ENCODE measurements at regions not wholly inside any gene's neighbourhood (a gene's known extent, or its start where the extent isn't known, plus 50 kb on each side); places are given as distances from the start of the nearest gene placed in this dataset.
"Not testable (repeated sequence)": the region's sequence is repeated elsewhere in the genome, so short reads cannot be mapped to it uniquely, and the experiment has no call there.

DNA sequence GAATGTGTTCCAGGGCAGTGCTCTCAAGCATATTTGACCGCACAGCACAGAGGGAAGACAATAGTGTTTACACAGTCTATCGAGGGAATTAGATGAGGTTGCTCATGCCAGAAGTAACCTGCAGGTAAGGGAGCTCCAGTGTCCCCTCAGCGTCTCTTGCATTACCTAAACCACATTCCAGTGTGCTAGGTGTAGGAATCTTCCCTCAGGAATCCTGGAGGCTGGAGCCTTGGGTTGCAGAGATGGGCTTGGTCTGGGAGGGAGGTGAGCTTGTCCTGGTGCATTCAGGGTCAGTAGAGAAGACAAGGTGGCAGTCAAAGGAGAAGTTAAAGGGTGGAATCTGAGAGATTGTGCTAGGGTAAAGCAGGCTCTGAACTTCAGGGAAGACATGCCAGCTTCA lies 56.3 kb downstream of the SOX14 start:
- TF ChIP-seq POLR2A (IDR thresholded peaks at IDR 0.05; ENCODE audit: low read length) (no peak), GATA1 (IDR thresholded peaks at IDR 0.05; ENCODE audit: low read depth, low read length) (no peak)
- DNase-seq, result no peak

DNA sequence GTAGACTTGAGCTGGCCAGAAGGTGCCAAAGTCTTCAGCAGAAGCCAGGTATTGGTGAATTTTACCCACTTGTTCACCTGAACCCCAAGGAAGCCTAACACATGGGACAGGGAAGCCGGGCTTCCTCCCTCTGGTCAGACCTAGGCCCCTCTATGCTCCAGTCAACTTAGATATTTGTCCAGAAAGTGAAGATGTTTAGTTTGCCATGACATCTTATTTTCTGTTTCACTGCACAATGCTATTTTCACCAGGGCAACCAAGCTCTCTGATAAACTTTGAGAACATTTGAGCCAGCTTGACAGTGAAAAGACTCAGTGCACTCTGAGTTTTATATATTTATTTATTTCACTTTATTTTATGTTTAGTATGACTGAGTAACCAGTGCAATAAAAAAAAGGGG lies 71.0 kb downstream of the SOX14 start:
- TF ChIP-seq GATA1 (IDR thresholded peaks at IDR 0.05; ENCODE audit: low read depth, low read length) (no peak), POLR2A (IDR thresholded peaks at IDR 0.05; ENCODE audit: low read length) (no peak)
- no peak for DNase-seq

DNA sequence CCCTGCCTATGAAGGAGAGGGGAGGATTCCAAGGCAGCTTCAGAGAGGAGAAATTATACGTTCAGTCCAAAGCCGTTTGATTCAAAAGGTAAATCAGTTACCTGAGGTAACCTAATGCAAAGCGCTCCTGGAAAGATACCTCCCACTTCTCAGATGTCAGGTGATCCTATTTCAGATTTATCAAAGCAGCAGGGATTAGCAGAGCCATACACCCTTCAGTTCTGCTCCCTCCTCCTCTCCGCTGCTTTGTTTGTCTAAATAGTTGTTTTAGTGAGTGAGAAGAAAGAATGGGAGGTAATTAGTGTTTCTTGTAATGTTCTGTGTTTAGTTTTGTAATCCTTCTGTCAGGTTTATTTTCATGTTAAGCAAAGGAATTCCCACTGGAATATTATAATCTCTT lies 81.1 kb downstream of the SOX14 start:
- TF ChIP-seq GATA1 (IDR thresholded peaks at IDR 0.05; ENCODE audit: low read depth, low read length), result no peak
- TF ChIP-seq POLR2A (IDR thresholded peaks at IDR 0.05; ENCODE audit: low read length), result no peak
- DNase-seq, result no peak

DNA sequence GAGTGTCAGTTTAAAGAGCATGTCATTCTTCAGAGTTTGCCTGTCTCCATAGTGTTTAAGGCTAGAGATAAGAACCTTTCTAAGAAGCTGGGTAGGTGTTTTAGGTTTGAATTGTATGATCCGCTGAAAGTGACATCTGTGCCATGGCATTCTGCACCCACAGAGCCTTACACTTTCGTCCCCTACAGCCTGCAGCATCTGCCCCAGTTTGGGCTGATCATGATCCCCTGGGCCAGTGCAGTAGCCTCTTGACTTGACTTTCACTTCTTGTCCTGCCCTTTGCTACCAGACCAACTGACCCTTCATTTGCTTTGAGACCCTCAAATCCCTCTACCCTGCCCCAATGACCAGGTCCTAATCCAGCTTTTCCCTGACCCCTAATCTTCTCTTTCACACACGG lies 81.6 kb downstream of the SOX14 start:
- DNase-seq, result no peak
- TF ChIP-seq POLR2A (IDR thresholded peaks at IDR 0.05; ENCODE audit: low read length), result no peak
- no peak for TF ChIP-seq GATA1 (IDR thresholded peaks at IDR 0.05; ENCODE audit: low read depth, low read length)

DNA sequence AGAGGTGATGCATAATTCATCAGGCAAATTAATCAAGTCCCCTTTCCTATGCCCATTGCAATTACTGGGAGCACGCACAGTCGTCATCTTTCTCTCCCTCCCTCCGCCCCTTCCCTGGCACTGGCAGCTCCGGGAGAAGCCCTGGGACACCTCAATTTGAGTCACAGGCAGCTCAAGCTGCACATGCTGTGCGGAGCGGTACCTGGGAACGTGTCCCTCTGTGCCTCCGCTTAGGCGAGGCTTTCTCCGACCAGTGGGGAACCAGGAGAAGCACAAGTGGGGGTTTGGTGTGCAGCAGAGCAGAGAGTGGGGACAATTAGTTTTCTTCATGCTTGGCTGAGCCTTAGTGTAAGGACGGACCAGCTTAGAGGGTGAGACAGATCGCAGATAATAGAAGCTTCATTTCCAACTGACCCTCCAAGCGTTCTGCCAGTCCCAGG lies 88.3 kb downstream of the SOX14 start:
- DNase-seq, result no peak
- no peak for TF ChIP-seq GATA1 (IDR thresholded peaks at IDR 0.05; ENCODE audit: low read depth, low read length)

DNA sequence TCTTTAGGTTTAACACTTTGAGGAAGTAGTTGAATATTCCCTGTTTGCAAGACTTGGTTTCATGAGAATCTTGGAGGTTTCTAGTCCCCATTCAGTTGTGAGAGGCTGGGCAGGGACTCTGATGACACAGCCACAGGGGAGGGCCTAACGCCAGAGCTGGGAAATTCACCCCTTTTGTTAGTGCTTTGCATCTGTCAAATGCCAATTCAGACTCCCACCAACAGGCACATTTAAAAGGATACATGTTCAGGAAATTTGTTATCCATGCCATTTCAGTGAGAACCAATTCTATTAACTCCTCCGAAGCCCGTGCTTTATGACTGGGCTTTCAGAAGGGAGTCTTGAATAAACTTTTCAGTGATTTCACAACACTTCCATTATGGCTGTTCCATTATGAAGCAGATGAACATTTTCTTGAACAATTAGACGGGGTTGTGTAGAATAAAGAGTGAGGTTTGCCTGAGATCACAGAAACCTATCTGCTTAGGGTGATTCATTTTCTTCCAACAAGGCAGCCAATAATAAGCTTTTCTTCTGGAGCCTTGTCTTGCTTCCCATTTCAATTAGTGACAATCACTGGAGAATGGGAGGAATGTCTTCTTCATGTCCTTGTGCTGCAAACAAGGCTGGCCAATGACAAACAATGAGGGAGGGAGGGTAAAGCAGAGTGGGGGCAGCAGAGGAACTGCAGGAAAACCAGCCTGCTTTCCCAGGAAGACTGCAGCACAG lies 90.6 kb downstream of the SOX14 start:
- no peak for DNase-seq
- TF ChIP-seq POLR2A (IDR thresholded peaks at IDR 0.05; ENCODE audit: low read length), result no peak
- no peak for TF ChIP-seq GATA1 (IDR thresholded peaks at IDR 0.05; ENCODE audit: low read depth, low read length)

DNA sequence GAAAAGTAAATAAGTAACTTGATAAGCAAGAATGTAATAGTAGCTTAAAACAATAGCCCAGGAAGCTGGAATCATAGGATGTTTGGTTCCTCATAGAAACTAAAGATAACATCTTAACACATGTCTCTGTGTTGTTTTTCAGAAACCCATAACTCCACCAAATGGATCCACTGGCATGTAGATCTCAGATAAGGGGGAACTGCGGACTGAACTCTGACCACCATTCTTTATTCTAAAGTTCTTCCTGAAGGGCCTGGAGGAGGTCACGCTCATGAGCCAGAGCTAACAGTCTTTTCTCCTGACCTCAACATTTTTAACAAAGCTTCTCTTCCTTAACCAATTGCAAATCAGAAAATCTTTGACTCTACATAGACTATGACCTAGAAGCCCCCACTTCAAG lies 101.9 kb downstream of the SOX14 start:
- no peak for DNase-seq
- TF ChIP-seq GATA1 (IDR thresholded peaks at IDR 0.05; ENCODE audit: low read depth, low read length), result no peak
- TF ChIP-seq POLR2A (IDR thresholded peaks at IDR 0.05; ENCODE audit: low read length), result no peak

DNA sequence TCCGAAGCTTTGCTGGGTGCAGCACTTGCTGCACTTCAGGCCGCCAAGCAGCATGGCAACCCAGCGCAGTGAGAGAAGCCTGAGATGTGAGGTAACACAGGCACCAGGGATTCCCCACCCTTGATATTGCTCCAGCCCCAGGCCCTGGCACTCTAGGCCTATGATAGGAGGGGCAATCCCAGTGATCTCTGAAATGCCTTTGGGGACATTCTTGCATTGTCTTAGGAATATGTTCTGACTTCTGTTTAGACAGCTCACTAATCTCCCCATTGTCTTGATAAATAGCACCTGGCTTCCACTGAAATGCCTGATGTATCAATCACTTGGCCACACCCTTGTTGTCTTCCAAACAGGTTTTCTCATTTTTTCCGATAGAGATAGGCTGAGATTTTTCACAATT lies 102.8 kb downstream of the SOX14 start:
- DNase-seq, result no peak
- TF ChIP-seq POLR2A (IDR thresholded peaks at IDR 0.05; ENCODE audit: low read length) (no peak), GATA1 (IDR thresholded peaks at IDR 0.05; ENCODE audit: low read depth, low read length) (no peak)

DNA sequence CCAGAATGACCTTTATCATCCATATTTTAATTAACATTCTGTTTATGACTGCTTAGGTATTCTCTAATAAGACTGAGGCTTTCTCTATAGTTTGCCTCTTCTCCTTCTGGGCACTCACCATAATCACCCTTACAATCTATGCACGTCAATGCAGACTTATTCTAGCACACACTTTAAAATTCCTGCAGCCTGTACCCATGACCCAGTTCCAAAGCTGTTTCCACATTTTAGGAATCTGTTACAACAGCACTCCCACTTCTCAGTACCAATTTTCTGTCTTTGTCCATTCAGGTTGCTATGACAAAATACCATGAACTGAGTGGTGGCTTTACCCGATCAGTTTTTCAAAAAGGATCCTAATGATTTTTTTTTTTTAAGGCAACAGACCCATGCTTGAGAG lies 103.5 kb downstream of the SOX14 start:
- DNase-seq, result no peak
- no peak for TF ChIP-seq GATA1 (IDR thresholded peaks at IDR 0.05; ENCODE audit: low read depth, low read length)
- TF ChIP-seq POLR2A (IDR thresholded peaks at IDR 0.05; ENCODE audit: low read length), result no peak

DNA sequence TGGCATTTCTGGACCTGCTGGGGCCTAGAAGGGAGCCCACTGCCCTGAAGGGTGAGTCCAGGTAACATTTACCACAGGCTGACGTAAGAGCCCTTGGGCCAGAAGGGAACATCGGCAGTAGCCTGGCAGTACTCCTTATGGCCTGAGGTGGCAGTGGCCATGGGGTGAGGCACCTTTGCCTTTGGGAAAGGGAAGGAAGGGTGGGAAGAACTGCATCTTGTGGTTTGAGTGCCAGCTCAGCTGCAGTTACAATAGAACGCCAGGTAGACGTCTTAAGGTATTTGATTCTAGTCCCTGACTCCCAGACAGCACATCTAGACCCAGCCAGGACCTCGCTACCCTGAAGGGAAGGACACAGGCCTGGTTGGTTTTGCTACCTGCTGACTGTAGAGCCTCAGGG lies 104.9 kb downstream of the SOX14 start:
- TF ChIP-seq GATA1 (IDR thresholded peaks at IDR 0.05; ENCODE audit: low read depth, low read length) (no peak), POLR2A (IDR thresholded peaks at IDR 0.05; ENCODE audit: low read length) (no peak)
- no peak for DNase-seq

DNA sequence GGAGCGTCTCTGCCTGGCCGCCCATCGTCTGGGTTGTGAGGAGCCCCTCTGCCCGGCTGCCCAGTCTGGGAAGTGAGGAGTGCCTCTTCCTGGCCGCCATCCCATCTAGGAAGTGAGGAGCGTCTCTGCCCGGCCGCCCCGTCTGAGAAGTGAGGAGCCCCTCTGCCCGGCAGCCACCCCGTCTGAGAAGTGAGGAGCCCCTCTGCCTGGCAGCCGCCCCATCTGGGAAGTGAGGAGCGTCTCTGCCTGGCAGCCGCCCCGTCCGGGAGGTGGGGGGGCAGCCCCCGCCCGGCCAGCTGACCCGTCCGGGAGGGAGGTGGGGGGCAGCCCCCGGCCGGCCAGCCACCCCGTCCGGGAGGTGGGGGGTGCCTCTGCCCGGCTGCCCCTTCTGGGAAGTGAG lies 108.5 kb downstream of the SOX14 start:
- not testable (repeated sequence) for DNase-seq

DNA sequence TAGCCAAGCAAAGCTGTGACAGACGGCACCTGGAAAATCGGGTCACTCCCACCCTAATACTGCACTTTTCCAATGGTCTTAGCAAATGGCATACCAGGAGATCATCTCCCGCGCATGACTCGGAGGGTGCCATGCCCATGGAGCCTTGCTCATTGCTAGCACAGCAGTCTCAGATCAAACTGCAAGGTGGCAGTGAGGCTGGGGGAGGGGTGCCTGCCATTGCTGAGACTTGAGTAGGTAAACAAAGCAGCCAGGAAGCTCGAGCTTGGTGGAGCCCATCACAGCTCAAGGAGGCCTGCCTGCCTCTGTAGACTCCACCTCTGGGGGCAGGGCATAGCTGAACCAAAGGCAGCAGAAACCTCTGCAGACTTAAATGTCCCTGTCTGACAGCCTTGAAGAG lies 113.1 kb upstream of the CLDN18 start:
- DNase-seq, result not testable (repeated sequence)

DNA sequence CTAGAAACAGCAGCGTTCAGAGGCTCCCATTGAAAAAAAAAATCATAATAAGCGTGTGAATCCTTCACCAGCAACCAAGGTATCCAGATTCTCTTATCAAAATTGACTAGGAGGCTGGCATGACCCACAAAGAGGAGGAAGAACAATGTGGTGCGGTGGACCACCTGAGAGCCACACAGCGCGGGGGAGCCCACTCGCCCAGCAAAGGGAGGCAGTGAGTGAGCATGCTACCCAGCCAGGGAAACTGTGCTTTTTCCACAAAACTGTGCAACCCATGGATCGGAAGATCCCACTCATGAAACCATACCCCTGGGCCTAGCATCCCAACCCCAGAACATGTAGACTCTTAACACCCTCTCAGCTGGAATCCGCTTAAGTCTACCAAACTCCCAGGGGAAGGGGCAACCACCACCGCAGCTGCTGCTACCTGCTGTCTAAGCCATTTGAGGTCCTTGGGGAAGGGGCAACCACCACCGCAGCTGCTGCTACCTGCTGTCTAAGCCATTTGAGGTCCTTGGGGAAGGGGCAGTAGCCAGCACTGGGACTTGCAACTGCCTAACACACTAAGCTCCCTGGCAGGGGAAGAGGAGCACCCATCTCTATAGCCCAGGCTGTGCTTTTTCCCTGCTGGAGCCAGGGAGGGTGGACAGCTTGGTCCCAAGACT lies 102.8 kb upstream of the CLDN18 start:
- no peak for DNase-seq
- TF ChIP-seq GATA1 (IDR thresholded peaks at IDR 0.05; ENCODE audit: low read depth, low read length), result no peak
- no peak for TF ChIP-seq POLR2A (IDR thresholded peaks at IDR 0.05; ENCODE audit: low read length)

DNA sequence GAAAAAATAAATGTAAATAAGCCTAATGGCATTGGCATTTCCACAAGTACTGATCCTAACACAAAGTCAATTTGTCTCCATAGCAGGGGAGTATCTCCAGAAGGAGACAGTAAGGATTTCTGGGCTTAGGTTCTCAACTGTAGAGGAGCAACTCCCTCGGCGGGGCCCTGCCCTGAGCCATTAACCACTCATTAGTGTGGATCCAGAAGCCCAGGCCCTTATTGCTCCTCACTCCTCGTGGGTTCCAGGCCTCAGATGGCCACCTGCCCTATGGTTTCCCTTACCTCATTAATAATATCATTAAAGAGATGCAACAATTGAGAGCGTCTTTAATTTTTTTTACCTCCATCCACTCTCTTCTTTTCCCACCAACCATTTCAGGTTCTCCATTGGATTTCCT lies 85.3 kb upstream of the CLDN18 start:
- no peak for TF ChIP-seq POLR2A (IDR thresholded peaks at IDR 0.05; ENCODE audit: low read length)
- TF ChIP-seq GATA1 (IDR thresholded peaks at IDR 0.05; ENCODE audit: low read depth, low read length), result no peak

DNA sequence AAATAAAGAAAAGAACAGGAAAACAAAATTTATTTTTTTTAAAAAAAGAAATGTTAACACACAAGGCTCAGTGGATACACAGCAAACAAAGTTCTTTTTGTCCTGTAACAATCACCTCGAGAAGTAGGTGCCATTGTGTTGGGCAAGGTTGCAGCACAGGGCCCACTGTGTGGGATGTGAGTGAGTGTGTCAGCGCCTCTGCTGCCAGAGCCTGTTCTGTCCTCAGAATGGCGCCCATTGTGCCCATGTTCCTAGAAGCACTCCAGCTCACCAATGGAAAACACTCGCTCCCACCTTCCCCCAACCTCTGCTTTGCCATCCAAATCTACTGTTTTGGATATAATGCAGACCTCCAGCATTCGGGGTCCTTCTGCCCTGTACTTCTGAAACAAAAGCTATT lies 84.9 kb upstream of the CLDN18 start:
- no peak for TF ChIP-seq POLR2A (IDR thresholded peaks at IDR 0.05; ENCODE audit: low read length)
- TF ChIP-seq GATA1 (IDR thresholded peaks at IDR 0.05; ENCODE audit: low read depth, low read length), result no peak
- no peak for DNase-seq

More for the DNA sequence above, 85.3 kb upstream of the CLDN18 start:
- DNase-seq, result no peak

Measured in erythroblast (primary cell).